ENCODE measurements at regions not wholly inside any gene's neighbourhood (a gene's known extent, or its start where the extent isn't known, plus 50 kb on each side); places are given as distances from the start of the nearest gene placed in this dataset.
"Not testable (repeated sequence)": the region's sequence is repeated elsewhere in the genome, so short reads cannot be mapped to it uniquely, and the experiment has no call there.

GRCh38 chr15:30470601-30471365 is 56.7 kb upstream of the GOLGA8R start:
- H3K4me3 ChIP-seq (ENCODE audit: low read depth, low read length), result peak overlapping the region; percentile 46
- not testable (repeated sequence) for DNase-seq (ENCODE audit: low read depth)

GRCh38 chr15:30471366-30471749 is 57.3 kb upstream of the GOLGA8R start:
- H3K4me3 ChIP-seq (ENCODE audit: low read depth, low read length); DNase-seq (ENCODE audit: low read depth): not testable (repeated sequence)

DNA sequence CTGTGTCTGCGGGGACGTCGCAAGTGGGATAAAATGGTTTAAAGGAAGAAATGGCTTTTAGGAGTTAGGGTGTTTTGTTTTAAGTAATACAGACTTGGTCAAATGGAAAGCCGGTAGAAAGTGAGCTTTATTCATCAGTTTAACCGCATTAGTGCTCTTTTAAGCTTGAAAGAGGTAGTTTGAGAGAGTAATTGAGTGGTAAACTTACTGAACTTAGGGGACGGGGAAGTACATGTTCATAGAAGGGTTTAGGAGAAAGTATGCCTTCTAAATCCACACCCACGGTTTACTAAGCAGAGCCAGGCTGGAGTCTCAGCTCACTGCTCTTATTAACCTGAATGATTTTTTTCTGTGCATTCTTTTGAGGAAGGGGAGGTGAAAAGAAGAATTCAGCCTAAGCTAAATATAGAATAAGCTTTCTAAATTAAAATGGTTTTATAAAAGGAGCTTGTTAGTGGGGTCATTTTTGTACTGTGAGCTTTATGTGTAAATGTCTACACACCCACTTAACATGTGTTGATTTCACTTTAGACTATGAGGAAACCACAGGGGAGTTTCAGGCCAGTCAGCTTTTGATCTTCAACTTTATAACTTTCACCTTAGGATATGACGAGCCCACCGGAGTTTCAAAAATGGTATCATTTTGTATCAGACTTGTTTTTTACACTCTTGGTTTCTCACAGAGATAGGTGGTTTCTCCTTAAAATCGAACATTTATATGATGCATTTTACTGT is 57.9 kb upstream of the GOLGA8R start:
- not testable (repeated sequence) for H3K4me3 ChIP-seq (ENCODE audit: low read depth, low read length); DNase-seq (ENCODE audit: low read depth)

GRCh38 chr15:30484887-30485286 is 67.0 kb upstream of the GOLGA8Q start:
- DNase-seq (ENCODE audit: low read depth); H3K4me3 ChIP-seq (ENCODE audit: low read depth, low read length): not testable (repeated sequence)

DNA sequence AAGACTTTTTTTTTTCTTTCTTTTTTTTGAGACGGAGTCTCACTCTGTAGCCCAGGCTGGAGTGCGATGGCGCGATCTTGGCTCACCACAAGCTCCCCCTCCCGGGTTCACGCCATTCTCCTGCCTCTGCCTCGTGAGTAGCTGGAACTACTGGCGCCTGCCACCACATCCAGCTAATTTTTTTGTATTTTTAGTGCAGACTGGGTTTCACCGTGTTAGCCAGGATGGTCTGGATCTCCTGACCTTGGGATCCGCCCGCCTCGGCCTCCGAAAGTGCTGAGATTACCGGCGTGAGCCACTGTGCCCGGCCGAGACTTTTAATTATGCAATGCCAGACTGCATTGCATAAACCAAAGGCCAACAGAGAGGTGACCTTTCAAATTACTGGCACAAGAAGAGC is 62.6 kb upstream of the GOLGA8Q start:
- H3K4me3 ChIP-seq (ENCODE audit: low read depth, low read length); DNase-seq (ENCODE audit: low read depth): not testable (repeated sequence)

DNA sequence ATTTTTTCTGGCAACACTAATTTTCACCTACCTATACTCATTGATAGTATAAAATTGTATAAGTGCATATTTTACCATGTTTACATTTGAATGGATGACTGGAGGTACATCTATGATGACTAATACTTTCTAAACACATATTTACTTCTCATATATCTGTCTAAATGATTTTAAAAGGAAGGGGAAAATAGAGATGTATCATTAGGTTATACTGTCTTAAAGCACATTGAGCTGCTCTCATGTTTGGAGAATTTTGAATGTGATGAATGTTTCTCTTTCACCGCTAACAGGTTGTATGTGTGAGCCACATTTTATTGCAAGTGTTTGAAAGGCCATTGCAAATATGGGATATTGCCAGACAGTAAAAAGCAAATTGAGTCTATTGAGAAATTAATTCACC is 61.5 kb upstream of the GOLGA8Q start:
- H3K4me3 ChIP-seq (ENCODE audit: low read depth, low read length); DNase-seq (ENCODE audit: low read depth): not testable (repeated sequence)

- not testable (repeated sequence) for DNase-seq (ENCODE audit: low read depth); H3K4me3 ChIP-seq (ENCODE audit: low read depth, low read length)
Observed at GRCh38 chr15:30493947-30494346, 57.9 kb upstream of the GOLGA8Q start.

- H3K4me3 ChIP-seq (ENCODE audit: low read depth, low read length), result not testable (repeated sequence)
Observed at GRCh38 chr15:30497275-30497674, 54.6 kb upstream of the GOLGA8Q start.

DNA sequence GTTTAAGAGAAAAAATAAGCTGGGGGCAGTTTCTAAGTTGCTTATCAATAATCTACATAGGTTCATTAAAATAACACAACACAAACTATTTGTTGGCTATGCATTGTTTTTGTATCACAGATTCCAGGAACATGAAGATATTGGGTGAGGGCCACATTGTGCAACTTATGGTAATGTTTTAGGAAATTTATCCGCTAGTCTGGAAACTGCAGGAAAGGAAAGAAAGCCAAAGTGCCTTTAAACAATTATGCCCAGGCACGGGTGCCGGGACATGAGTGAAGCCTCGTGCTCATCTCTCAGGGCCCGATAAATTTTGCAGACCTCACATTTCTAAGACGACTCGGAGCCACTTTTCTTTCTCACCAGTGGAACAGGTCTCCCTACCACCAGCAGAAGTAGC is 52.6 kb upstream of the GOLGA8Q start:
- H3K4me3 ChIP-seq (ENCODE audit: low read depth, low read length); DNase-seq (ENCODE audit: low read depth): not testable (repeated sequence)

More at GRCh38 chr15:30497275-30497674, 54.6 kb upstream of the GOLGA8Q start:
- not testable (repeated sequence) for DNase-seq (ENCODE audit: low read depth)

GRCh38 chr15:30500511-30500910 is 51.3 kb upstream of the GOLGA8Q start:
- H3K4me3 ChIP-seq (ENCODE audit: low read depth, low read length); DNase-seq (ENCODE audit: low read depth): not testable (repeated sequence)

Data from fibroblast of the aortic adventitia (primary cell).